Islet precursor cell (in vitro differentiated cells): ENCODE measurements at regions not wholly inside any gene's neighbourhood (a gene's known extent, or its start where the extent isn't known, plus 50 kb on each side); places are given as distances from the start of the nearest gene placed in this dataset.
"Not testable (repeated sequence)": the region's sequence is repeated elsewhere in the genome, so short reads cannot be mapped to it uniquely, and the experiment has no call there.

Experiments used
- DNase-seq: peaks from one replicate; pipeline ENCODE4 v3.0.0-alpha.2; 2018

DNA sequence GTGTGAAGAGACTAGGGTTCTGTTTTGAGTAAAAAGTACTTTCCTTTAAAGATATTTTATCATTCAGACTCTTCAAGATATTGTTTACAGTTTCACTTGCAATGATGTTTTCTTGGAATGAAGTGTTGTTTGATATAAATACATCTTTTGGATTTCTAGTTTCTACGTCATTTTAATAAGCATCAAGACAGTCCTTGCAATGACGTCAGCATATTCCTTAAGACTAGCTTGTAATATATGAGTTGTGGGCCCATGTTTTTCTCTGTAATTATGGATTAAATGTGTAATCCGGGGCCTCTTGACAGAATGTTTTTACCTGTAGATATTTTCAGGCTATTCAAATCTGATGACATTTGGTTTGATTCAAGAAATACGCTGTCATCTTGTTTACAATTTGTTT, 66.1 kb downstream of the RBMX2 start:
- DNase-seq, result no peak

DNA sequence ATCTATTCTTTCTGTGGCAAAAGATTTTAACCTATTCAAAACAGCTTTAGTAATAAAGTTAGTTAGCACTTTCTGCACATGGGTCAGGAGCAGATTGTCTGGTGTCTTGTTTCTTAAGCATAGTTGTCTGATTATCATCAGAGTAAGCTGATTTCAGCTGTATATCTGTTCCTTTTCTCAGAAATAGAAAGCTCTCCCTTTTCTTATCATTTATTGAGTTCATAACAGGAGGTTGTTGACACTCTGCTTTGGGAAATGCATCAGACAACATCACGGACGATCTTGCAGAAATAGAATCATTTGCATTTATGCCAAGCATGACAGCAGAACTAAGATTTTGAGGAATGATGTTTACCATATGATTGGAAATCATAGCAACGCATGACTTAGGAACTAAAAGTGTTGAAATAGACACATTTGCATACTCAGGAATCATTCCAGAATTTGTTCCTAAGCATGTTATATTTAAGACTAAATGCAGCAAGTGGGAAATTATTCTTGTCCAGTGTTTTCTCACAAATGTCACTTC, 66.7 kb downstream of the RBMX2 start:
- DNase-seq, result no peak

DNA sequence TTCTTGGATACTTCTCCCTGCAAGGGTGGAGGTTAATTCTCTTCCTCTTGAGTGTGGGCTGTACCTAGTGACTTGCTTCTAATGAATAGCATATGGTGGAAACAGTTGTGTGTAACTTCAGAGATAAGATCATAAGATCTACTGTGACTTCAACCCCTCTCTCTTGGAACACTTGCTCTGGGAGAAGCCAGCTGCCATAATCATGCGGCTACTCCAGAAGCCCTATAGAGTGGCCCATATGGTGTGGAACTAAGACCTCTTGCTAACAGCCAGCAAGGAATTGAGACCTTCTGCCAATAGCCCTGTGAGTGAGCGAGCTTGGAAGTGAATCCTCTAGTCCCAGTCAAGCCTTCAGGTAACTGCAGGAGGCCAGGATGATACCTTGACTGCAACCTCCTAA, 81.1 kb downstream of the RBMX2 start:
- DNase-seq, result no peak

DNA sequence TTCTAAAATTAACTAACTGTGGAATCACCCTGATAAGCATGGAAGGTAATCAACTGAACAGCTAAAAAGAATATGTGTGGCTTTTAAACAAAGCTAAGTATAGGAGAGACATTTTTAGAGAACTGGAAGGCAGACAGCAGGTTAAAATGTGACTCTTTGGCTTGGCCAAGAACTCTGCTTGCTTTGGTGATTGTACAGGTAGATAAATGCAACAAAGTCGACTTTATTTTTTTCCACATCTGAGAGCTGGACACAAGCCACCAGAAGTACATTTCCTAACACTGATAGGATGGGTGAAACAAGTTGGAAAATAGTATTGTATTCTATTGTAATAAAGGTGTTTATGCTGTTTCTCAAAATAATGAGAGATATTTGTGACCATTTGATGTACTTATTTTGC, 84.1 kb downstream of the RBMX2 start:
- no peak for DNase-seq

DNA sequence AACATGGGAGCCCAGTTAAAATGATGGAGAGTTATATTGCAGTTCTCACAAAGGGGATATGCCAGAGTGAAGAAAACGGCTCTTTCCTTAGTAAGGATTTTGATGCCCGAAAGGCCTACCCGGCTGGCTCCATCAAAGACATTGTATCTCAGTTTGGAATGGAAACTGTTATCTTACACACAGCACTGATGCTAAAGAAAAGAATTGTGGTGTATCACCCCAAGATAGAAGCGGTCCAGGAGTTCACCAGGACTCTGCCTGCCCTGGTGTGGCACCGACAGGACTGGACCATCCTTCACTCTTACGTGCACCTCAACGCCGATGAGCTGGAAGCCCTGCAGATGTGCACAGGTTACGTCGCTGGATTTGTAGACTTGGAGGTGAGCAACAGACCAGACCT, 93.7 kb downstream of the RBMX2 start:
- not testable (repeated sequence) for DNase-seq

DNA sequence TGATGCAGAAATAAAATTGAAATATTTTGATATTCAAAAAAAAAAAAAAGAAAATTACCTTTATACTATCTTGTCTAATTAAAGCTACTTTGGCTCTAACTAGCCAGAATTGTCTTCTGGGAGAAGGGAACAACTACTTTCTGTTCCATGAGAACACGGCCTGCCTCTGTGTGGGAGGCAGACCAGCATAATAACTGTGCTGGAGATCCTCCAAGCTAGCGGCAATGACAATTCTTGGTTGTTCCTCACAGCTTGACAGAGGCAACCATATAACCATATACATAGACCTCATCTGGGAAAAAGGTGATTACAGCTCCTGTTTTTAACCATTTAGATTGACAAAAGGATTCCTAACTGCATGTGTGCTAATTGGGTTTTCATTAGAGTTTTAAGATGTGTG, 95.7 kb downstream of the RBMX2 start:
- DNase-seq, result no peak

DNA sequence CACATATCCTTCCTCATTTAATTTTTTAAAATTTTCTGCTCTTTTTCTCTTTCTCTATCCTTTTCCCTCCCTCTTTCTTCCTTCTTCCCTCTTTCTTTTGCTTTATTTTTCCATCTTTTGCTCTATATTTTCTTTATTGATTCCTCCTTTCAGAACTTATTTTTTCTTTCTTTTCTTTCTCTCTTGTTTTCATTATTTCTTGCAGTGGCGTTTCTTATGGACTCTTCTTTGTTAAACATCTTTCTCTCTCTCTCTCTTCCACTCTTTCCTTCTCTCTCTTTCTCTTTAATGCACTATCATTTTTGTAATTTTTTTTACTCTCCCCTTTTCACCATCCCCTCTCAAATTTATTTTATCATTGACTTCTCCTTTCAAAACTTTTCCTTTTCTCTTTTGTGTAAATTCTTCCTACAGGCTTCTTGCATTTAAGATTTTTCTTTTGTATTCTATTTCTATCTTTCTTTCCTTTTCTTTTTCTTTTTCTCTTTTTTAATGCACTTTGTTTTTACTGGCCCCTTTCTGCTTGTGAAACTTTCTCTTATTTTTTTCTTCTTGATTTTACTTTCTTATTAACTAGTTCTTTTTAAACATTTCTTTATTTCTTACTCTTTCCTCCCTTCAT, 97.0 kb downstream of the RBMX2 start:
- DNase-seq, result no peak

DNA sequence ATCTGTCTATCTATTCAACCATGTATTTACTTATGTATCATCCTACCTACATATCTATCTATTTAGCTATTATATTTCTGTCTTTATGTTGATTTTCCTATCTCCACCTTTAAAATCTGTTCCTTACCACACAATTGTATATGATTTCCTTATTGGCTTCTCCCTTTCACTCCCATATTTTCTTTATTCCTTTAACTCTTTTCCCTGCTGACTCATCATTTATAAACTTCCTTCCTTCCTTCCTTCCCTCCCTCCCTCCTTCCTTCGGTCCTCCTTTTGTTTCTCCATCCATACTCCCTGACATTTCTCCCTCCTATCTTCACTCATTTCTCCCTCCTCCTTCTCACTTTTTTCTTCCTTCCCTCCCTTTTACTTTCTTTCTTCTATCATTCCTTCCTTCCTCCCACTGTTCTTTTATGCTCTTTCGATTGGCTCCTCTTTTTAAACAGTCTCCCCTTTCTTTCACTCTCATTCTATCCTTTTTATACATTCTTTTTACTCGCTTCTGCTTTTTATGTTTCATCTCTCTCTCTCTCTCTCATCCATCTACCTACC, 100.3 kb downstream of the RBMX2 start:
- DNase-seq, result no peak

DNA sequence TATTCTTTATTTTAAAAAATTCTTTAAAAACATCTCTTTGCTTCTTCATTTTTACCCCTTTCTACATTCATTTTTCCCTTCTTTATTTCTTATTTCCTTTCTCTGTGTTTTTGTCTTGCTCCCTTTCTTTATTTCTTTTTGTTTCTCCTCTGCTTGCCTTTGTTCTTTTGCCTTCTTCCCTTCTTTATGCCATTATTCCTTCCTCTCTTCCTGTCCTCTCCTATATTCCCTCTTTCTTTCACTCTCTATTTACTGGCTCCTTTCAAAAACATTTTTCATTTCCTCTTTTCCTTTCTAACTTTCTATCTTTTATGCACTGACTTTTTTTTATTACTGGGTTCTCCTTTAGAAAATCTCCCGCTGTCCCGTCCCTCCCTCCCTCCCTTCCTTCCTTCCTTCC, 102.2 kb downstream of the RBMX2 start:
- no peak for DNase-seq

DNA sequence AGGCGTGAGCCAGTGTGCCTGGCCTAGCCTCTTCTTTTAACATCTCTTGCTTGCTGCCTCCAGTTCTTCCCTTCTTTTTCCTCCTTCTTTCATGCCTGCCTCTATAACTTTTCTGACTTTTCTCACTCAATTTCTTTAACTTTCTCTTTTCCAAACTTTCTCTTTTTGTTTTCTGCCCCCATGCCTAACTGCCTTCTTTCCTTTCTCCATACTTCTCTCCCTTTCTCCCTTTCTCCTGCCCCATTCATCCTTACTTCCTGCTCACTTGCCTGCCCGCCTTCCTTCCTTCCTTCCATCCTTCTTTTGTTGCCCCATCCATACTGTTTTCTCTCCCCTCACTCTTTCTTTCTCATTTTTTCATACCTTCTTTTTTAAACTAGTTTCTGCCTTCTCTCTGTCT, 105.2 kb downstream of the RBMX2 start:
- no peak for DNase-seq

DNA sequence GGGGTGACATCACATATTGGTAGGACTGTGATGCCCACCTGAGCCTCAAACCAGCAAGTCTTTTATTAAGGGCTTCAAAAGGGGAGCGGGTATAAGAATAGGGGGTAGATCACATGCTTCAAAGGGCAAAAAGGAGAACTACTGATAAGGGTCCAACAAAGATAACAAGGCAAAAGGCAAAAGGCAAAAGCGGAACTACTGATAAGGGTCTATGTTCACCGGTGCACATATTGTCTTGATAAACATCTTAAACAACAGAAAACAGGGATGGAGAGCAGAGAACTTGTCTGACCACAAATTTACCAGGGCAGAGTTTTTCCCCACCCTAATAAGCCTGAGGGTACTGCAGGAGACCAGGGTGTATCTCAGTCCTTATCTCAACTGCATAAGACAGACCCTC, 110.7 kb downstream of the RBMX2 start:
- DNase-seq, result not testable (repeated sequence)

DNA sequence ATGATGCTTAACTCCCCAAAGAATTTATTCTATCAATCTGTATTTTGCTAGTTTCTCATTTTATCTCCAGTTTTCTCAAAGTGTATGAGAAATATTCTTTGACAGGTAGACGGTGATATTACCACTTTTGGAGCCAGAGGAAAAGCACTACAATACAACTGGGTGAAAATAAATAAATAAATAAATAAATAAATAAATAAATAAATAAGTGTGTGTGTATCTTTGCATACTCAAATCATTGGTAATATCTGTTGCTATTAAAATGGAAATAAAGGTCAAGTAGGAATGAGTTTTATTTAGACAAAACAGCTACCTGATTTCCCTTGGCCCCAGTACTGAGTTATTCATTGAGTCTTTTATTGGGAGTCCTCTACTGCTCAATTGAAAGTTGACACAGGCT, 114.3 kb downstream of the RBMX2 start:
- no peak for DNase-seq

DNA sequence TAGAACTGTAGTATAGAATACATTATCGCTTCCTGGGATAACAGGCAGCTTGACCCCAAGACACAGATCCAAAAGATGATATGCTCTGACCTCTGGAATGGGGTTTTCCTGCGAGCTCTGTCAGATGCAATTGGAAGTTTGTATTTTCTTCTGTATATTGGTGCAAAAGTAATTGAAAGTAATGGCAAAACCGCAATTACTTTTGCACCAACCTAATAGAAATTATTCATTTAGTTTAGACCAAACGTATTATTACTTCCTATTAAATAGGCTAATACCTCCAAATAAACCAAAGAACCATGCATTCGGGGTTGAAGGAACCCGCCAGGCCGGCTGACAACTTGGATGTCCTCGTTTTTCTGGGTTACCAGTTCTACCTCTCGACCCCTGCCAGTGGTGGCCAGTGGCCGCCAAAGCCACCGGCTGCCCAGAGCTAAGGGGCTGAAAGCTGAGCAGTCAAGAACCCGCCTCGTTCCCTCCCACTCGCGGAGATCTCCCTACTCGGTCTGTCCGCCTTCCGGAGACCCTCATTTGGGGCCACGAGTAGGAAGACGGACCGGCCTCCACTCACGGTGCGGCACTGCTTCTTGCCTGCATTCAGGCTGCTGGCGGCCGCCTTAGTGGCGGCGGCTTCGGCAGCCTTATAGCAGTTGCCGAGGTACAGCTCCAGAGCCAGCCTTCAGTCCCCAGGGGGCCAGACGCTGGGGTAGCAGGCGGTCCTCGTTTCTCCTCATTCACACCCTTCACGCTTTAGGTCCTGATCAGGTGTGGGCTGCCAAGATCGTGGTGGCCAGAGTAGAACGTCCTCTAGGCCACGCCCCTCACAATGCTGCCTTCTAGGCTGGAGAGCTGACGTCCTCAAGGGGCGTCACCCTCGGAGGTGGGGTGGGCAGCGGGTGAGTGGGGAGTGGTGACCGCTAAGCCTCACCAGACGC, 121.9 kb downstream of the RBMX2 start:
- DNase-seq, result peak; percentile 72

DNA sequence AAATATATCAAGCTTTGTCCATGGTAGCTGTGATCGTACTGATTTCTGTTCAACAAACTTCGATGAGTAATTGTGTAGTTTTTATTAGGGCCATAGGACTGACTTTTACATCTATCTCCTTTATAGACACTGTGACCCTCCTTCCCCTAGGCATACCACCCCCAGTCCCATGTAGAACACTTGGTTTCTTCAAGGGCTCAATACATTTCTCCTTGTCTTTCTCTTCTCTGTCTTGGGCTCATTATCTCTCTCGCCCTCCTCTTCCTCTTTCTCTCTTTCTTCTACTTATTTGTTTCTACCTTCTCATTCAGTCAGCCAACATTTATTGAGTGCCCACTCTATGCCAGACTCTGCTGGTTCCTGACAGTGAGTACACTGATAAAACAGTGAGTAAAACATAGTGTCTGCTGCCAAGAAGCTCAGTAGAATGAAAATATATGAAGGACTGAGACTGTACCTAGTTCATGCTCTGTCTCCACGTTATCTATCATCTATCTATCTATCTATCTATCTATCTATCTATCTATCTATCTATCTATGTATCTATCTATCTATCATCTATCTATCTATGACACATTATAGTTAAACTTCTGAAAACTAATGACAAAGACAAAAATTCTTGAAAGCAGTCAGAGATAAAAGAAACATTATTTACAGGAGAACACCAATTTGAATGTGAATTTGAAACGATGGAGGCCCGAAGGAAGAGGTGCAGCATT, 122.8 kb downstream of the RBMX2 start:
- no peak for DNase-seq

DNA sequence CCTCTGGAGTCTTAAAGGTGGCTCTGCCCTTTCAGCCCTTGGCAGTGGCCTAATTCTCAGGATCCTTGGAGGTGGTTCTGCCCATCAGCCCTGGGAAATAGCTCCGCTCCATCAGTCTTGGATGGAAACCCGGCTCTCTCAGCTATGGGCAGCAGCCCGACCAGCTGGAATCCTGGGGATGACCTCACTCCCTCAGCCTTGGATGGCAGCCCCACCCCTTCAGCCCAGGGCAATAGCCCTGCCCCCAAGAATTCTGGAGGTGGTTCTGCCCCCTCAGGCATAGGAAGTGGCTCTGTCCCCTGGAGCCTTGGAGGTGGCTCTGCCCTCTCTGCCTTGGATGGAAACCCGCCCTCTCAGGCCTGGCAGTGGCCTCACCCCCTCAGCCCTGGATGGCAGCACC, 127.7 kb downstream of the RBMX2 start:
- DNase-seq, result no peak

DNA sequence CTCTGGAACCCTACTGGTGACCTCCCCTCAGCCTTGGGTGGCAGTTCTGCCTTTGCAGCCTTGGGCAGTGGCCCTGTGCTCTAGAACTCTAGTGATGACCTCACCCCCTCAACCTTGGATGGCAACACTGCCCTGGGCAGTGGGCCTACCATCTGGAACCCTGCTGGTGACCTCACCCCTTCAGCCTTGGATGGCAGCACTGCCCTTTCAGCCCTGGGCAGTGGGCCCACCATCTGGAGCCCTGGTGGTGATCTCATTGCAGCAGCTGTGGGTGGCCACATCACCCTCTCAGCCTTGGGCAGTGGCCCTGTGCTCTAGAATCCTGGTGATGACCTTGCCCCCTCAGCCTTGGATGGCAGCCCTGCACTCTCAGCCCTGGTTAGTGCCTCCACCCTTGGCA, 129.3 kb downstream of the RBMX2 start:
- DNase-seq, result no peak

DNA sequence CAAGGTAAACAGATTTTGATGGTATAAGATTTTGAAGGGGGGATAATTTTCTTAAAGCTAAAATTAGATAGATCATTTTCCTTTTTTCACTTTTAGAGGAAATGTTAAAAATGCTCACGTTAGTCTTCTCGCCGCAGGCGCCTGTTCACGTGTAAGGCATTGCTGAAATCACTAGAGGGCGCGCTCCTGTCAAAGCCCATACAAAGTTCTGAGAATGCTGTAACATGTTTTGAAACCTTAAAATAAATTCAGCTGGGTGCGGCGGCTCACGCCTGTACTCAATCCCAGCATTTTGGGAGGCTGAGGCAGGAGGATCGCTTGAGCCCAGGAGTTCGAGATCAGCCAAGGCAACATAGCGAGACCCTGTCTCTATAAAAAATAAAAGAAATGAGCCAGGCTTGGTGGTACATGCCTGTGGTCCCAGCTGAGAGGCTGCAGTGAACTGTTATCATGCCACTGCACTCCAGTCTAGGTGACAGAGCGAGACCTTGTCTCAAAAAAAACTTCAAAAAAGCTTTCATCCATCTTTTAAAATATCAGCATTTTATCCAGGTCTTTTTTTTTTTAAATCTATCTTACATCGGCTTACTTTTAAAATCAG, 138.0 kb downstream of the RBMX2 start:
- DNase-seq, result peak; percentile 64

DNA sequence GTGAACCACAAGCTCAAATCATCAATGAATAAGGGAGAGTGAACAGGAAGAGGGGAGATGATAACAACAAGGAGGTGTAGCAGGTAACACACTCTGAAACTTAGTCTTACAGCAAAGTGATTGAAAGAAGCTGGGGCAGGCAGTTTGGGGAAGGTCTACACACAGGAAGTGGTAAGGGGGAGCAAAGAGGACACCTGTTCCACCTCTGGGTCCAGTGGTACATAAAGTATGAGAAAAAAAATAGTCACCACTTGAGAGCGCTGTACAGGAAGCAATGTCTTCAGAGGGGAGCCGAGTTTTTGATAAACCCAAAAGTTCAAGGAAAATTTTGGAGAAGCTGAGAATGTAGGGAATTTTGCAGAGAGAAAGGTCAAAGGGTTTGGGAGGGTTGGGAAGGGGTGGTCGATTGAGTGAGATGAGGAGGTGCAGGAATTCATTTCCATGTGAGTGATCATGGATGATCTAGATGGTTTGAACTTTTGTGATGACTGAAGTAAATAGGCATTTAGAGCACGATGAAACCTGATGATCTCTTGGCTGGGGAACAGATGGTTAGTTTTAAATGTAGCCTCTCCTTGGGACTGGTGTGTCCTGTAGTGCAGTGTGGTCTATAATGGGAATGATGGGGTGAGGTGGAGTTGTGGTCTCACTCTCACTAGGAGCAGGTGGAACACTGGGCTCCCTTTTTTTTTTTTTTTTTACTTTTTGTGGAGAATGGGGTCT, 142.0 kb downstream of the RBMX2 start:
- no peak for DNase-seq

DNA sequence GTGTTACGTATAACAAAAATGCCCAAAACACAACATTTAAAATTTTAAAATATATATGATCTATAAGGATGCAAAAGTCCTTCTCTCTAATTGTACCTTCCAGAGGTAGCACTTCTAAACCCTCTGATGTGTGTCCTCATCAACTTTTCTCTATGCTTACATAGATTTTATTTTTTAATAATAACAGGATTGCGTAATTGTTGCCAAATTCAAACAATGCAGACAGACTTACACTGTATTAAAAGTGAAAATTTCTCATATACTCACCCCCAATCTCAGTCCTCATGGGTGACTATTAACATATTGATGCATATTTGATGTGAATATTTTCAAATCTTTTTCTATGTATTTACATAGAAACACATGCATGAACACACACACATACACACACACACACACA, 144.0 kb downstream of the RBMX2 start:
- no peak for DNase-seq

DNA sequence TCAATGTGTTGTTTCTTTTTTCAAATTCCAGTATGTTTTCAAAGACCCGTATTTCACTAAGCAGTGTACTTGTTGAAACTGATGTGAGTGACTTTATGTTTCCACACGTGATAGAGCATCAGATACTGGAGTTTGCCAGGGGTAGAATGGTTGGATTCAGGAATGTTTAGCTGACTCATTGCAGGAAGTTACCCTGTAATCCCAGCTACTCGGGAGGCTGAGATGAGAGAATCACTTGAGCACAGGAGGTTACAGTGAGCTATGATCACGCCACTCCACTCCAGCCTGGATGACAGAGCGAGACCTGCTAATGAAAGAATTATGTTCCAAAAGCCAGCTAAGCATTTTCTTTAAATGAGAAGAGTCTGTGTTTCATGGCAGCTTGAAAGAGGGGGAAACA, 147.6 kb downstream of the RBMX2 start:
- DNase-seq, result peak; percentile 56

DNA sequence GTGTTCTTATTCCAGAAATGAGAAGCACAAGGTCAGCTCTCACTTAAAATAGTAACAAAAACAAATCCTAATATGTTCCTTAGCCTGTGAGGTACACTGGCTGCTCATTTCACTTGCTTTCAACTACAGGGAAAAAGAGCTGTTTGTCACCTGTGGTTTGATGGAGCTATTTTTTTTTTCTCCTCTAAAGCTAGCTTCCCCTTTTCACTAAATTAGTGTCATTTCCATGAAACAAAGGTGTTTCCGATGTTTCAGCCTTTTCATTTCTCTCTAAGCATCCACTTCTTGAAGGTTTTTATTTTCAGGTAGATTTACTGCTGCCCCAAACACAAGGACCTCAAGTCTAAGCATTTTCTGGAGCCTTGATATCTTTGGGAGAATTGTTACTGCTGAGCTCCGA, 148.6 kb downstream of the RBMX2 start:
- DNase-seq, result no peak

DNA sequence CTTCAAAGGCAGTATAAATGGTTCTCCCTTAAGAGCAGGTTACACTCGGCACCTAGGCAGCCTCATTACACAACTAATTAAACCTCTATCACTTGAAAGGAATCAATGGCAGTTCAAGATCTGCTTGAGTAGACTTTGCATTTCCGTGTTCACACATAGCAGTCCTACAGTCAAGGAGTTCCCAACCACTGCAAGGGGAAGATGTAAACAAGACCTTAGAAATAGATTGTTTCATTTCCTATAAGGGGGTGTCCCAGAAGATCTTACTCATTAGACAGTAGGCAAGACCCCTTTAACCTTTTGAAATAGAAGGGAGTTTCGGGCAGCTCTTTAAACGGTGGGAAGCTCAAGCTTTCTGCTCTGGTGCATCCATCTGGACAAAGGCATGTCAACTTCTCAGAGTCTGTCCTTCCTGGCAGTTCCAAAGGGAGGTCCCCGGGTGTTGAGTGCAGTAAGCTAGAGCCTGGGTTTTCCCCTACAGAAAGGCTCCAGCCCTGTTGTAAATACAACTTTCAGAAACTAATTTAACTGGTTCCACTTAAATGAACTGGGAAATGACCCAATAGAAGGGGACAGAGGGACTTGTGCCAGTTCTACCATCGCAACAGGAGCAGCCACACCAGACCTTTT, 150.8 kb downstream of the RBMX2 start:
- no peak for DNase-seq
